Liver (tissue), 8 donors: ENCODE measurements at regions not wholly inside any gene's neighbourhood (a gene's known extent, or its start where the extent isn't known, plus 50 kb on each side); places are given as distances from the start of the nearest gene placed in this dataset.

Source experiments
- DNase-seq: peaks from one replicate; pipeline ENCODE4 v3.0.0-alpha.2; 2017; ENCODE audit warnings: low spot score
- H3K27ac ChIP-seq, 2 donors: one replicate each; pipeline ENCODE4 v1.7.0; 2013; ENCODE audit warnings: inconsistent platforms in 2 of 2, low read length in 2 of 2, control low read depth in 1 of 2, low read depth in 1 of 2, mild to moderate bottlenecking in 1 of 2
- H3K27me3 ChIP-seq, 4 donors: one replicate each; pipeline versions ENCODE4 v1.6.1 to v1.7.0; 2013; ENCODE audit warnings: low read length in 3 of 4, inconsistent platforms in 1 of 4, mild to moderate bottlenecking in 1 of 4, moderate library complexity in 1 of 4; ENCODE audit not compliant: control insufficient read depth in 4 of 4, insufficient read depth in 4 of 4
- H3K36me3 ChIP-seq, 4 donors: one replicate each; pipeline versions ENCODE4 v1.6.1 to v1.7.0; 2013; ENCODE audit warnings: low read length in 3 of 4, mild to moderate bottlenecking in 3 of 4, low read depth in 1 of 4, moderate library complexity in 1 of 4; ENCODE audit not compliant: control insufficient read depth in 4 of 4, insufficient read depth in 3 of 4
- H3K4me1 ChIP-seq, 4 donors: one replicate each; pipeline versions ENCODE4 v1.6.1 to v1.7.0; 2013; ENCODE audit warnings: low read length in 3 of 4, mild to moderate bottlenecking in 3 of 4, moderate library complexity in 1 of 4; ENCODE audit not compliant: control insufficient read depth in 4 of 4, insufficient read depth in 4 of 4
- H3K4me3 ChIP-seq, 3 donors: one replicate each; pipeline versions ENCODE4 v1.6.1 to v1.7.0; 2013; ENCODE audit warnings: low read length in 3 of 3, control low read depth in 1 of 3, low read depth in 1 of 3, mild to moderate bottlenecking in 1 of 3
- H3K9ac ChIP-seq, 2 donors: one replicate each; pipeline ENCODE4 v1.7.0; 2013; ENCODE audit warnings: low read length in 2 of 2, mild to moderate bottlenecking in 2 of 2, moderate library complexity in 2 of 2, control low read depth in 1 of 2, low read depth in 1 of 2
- H3K9me3 ChIP-seq, 4 donors: one replicate each; pipeline versions ENCODE4 v1.6.1 to v1.7.0; 2013; ENCODE audit warnings: low read length in 3 of 4; ENCODE audit not compliant: control insufficient read depth in 4 of 4
- CTCF ChIP-seq: fragments of 150-350 bp; IDR thresholded peaks from 2 replicates; pipeline ENCODE4 v1.5.1; 2017; ENCODE audit warnings: improper control_type of control experiment, low read depth, low read length; ENCODE audit not compliant: missing input control
- EGR1 ChIP-seq, 2 donors: IDR thresholded peaks; 2 replicates each; pipeline ENCODE4 v1.6.1; 2016 to 2018; ENCODE audit warnings: antibody characterized with exemption in 2 of 2, low read depth in 2 of 2
- FOXA1 ChIP-seq: IDR thresholded peaks from 2 replicates; pipeline ENCODE4 v1.6.1; 2016; ENCODE audit warnings: antibody characterized with exemption
- FOXA2 ChIP-seq: IDR thresholded peaks from 2 replicates; pipeline ENCODE4 v1.6.1; 2016; ENCODE audit warnings: antibody characterized with exemption
- HNF4A ChIP-seq, 2 donors: conservative IDR thresholded peaks; 2 replicates each; pipeline ENCODE4 v1.6.1; 2016; ENCODE audit warnings: antibody characterized with exemption in 2 of 2, mild to moderate bottlenecking in 2 of 2
- JUND ChIP-seq, 2 donors: IDR thresholded peaks; 2 replicates each; pipeline ENCODE4 v1.6.1; 2016; ENCODE audit warnings: antibody characterized with exemption in 2 of 2
- NR2F2 ChIP-seq: IDR thresholded peaks from 2 replicates; pipeline ENCODE4 v1.6.1; 2016; ENCODE audit warnings: antibody characterized with exemption
- RAD21 ChIP-seq, 2 donors: IDR thresholded peaks; 2 replicates each; pipeline ENCODE4 v1.6.1; 2016; ENCODE audit warnings: antibody characterized with exemption in 2 of 2, mild to moderate bottlenecking in 2 of 2
- RXRA ChIP-seq, 2 donors: IDR thresholded peaks; 2 replicates each; pipeline ENCODE4 v1.6.1; 2017 to 2018; ENCODE audit warnings: antibody characterized with exemption in 2 of 2, mild to moderate bottlenecking in 1 of 2
- TAF1 ChIP-seq: conservative IDR thresholded peaks from 2 replicates; pipeline ENCODE4 v1.6.1; 2016; ENCODE audit warnings: antibody characterized with exemption, mild to moderate bottlenecking
- YY1 ChIP-seq: IDR thresholded peaks from 2 replicates; pipeline ENCODE4 v1.6.1; 2016; ENCODE audit warnings: antibody characterized with exemption, mild to moderate bottlenecking
- ZBTB33 ChIP-seq: IDR thresholded peaks from 2 replicates; pipeline ENCODE4 v1.6.1; 2016; ENCODE audit warnings: antibody characterized with exemption
- WGBS: extraction: QIAGEN DNeasy Blood & Tissue Kit; methylation state at CpG from one replicate; pipeline ENCODE4 v1.1.7; 2013; 5-methylcytosine and 5-hydroxymethylcytosine counted together
- TF ChIP-seq, protein P1 (sequence below): IDR thresholded peaks from 2 replicates; pipeline ENCODE4 v1.6.1; 2016; ENCODE audit warnings: antibody characterized with exemption
- TF ChIP-seq, protein P2 (sequence below): IDR thresholded peaks from 2 replicates; pipeline ENCODE4 v1.6.1; 2016; ENCODE audit warnings: antibody characterized with exemption
- donor health status: healthy.
- donor health status: healthy.
- donor health status: healthy.
- donor health status: healthy.
- donor health status: healthy.

- Histone ChIP-seq H3K27ac (no peak overlapping the region), H3K36me3 (no peaks in the 10 kb centered on the region), H3K27me3 (no peaks in the 10 kb centered on the region), H3K9ac (no peak overlapping the region), H3K4me3 (no peak overlapping the region), H3K9me3 (no peaks in the 10 kb centered on the region), H3K4me1 (no peaks in the 10 kb centered on the region)
- WGBS, result 92% methylated on average over 4 of the region's 4 CpGs
- TF ChIP-seq HNF4A (conservative IDR thresholded peaks at IDR 0.05) (no peak), EGR1 (IDR thresholded peaks at IDR 0.05; ENCODE audit: low read depth in 2 of 2) (no peak)
- TF ChIP-seq, protein P1, sequence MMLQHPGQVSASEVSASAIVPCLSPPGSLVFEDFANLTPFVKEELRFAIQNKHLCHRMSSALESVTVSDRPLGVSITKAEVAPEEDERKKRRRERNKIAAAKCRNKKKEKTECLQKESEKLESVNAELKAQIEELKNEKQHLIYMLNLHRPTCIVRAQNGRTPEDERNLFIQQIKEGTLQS, result no peak
- no peak for DNase-seq
Observed at GRCh38 chr3:20401253-20401652, 215.2 kb upstream of the SGO1 start.

GRCh38 chr3:20400686-20401085, 214.7 kb upstream of the SGO1 start:
- H3K4me1 ChIP-seq, result no peaks in the 10 kb centered on the region
- H3K36me3 ChIP-seq, result no peaks in the 10 kb centered on the region
- no peaks in the 10 kb centered on the region for H3K9me3 ChIP-seq
- TF ChIP-seq JUND (IDR thresholded peaks at IDR 0.05) (no peak), CTCF (no peak), NR2F2 (no peak), YY1 (no peak), FOXA1 (no peak), ZBTB33 (no peak), FOXA2 (no peak), TAF1 (no peak), EGR1 (IDR thresholded peaks at IDR 0.05; ENCODE audit: low read depth in 2 of 2) (no peak), HNF4A (conservative IDR thresholded peaks at IDR 0.05) (no peak)
- TF ChIP-seq, protein P2, sequence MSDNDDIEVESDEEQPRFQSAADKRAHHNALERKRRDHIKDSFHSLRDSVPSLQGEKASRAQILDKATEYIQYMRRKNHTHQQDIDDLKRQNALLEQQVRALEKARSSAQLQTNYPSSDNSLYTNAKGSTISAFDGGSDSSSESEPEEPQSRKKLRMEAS, result no peak
- H3K27ac ChIP-seq, result no peak overlapping the region
- no peaks in the 10 kb centered on the region for H3K27me3 ChIP-seq
- 82% methylated on average over 1 of the region's 1 CpG for WGBS
- no peak for DNase-seq
- H3K9ac ChIP-seq, result no peak overlapping the region
- no peak overlapping the region for H3K4me3 ChIP-seq

DNA sequence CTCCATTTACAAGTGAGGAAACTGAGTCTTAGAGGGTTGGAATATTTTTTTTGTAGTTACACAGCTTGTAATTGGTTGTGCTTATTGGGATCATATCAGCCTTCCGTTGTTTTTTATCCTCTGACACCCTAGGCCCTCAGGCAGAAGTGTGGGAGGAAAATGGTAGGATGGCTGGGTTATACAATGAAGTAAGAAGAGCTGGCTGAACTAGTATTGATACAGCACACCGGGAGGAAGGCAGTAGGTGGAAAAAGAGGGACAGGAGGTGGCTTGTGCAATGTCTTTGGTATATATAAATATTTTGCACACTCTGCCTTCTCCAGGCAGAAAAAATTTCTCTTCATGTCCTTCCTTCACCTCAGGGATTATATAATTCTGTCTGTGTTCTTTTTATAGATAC, 214.3 kb upstream of the SGO1 start:
- H3K4me1 ChIP-seq, result no peaks in the 10 kb centered on the region
- no peaks in the 10 kb centered on the region for H3K27me3 ChIP-seq
- 78% methylated on average over 2 of the region's 2 CpGs for WGBS
- no peaks in the 10 kb centered on the region for H3K36me3 ChIP-seq
- DNase-seq, result no peak
- H3K9me3 ChIP-seq, result no peaks in the 10 kb centered on the region
- TF ChIP-seq RAD21 (IDR thresholded peaks at IDR 0.05) (no peak), FOXA1 (no peak), RXRA (IDR thresholded peaks at IDR 0.05) (no peak)
- TF ChIP-seq, protein P1, result no peak
- H3K4me3 ChIP-seq, result no peak overlapping the region
- H3K9ac ChIP-seq, result no peak overlapping the region
- H3K27ac ChIP-seq, result no peak overlapping the region
